GM19452 (cell line): ENCODE measurements at regions not wholly inside any gene's neighbourhood (a gene's known extent, or its start where the extent isn't known, plus 50 kb on each side); places are given as distances from the start of the nearest gene placed in this dataset.

Experiments used
- ATAC-seq: cut with Tn5 transposase; IDR thresholded peaks from one replicate; pipeline ENCODE4 v1.9.1; 2021; ENCODE audit not compliant: unreplicated experiment

- no peak for ATAC-seq
These were observed 231.5 kb upstream of the NRP1 start for GRCh38 chr10:33566001-33566400.

- ATAC-seq: no peak
These were observed 230.8 kb upstream of the NRP1 start for GRCh38 chr10:33565231-33565630.

- no peak for ATAC-seq
These were observed 224.6 kb upstream of the NRP1 start for GRCh38 chr10:33559105-33559504.

- ATAC-seq: no peak
These were observed 222.8 kb upstream of the NRP1 start for GRCh38 chr10:33557313-33557712.

- ATAC-seq: no peak
These were observed 222.2 kb upstream of the NRP1 start for GRCh38 chr10:33556620-33557019.

GRCh38 chr10:33556103-33556502 lies 221.6 kb upstream of the NRP1 start:
- no peak for ATAC-seq

GRCh38 chr10:33553748-33554571 lies 219.5 kb upstream of the NRP1 start:
- ATAC-seq: no peak

GRCh38 chr10:33552290-33552689 lies 217.8 kb upstream of the NRP1 start:
- no peak for ATAC-seq

- no peak for ATAC-seq
These were observed 216.3 kb upstream of the NRP1 start for GRCh38 chr10:33550811-33551210.

GRCh38 chr10:33547976-33548375 lies 213.5 kb upstream of the NRP1 start:
- ATAC-seq: no peak

GRCh38 chr10:33546031-33546430 lies 211.6 kb upstream of the NRP1 start:
- no peak for ATAC-seq

- ATAC-seq: no peak
These were observed 208.5 kb upstream of the NRP1 start for GRCh38 chr10:33542752-33543505.

GRCh38 chr10:33539116-33539515 lies 204.6 kb upstream of the NRP1 start:
- no peak for ATAC-seq

GRCh38 chr10:33537066-33537465 lies 202.6 kb upstream of the NRP1 start:
- ATAC-seq: no peak

GRCh38 chr10:33536508-33536907 lies 202.0 kb upstream of the NRP1 start:
- ATAC-seq: no peak

GRCh38 chr10:33535866-33536265 lies 201.4 kb upstream of the NRP1 start:
- no peak for ATAC-seq

- no peak for ATAC-seq
These were observed 199.9 kb upstream of the NRP1 start for GRCh38 chr10:33534416-33534815.

GRCh38 chr10:33533612-33534011 lies 199.1 kb upstream of the NRP1 start:
- ATAC-seq: no peak

GRCh38 chr10:33532901-33533300 lies 198.4 kb upstream of the NRP1 start:
- ATAC-seq: no peak

- no peak for ATAC-seq
These were observed 194.8 kb upstream of the NRP1 start for GRCh38 chr10:33529234-33529633.

GRCh38 chr10:33524966-33525365 lies 190.5 kb upstream of the NRP1 start:
- no peak for ATAC-seq

GRCh38 chr10:33524041-33524440 lies 189.6 kb upstream of the NRP1 start:
- no peak for ATAC-seq
